IPS-20b (cell line): ENCODE measurements at regions not wholly inside any gene's neighbourhood (a gene's known extent, or its start where the extent isn't known, plus 50 kb on each side); places are given as distances from the start of the nearest gene placed in this dataset.

Source experiments
- H3K27ac ChIP-seq: one replicate; pipeline ENCODE4 v1.5.1; 2013; ENCODE audit warnings: low read length
- H3K27me3 ChIP-seq: 2 replicates; pipeline ENCODE4 v1.6.1; 2013; ENCODE audit warnings: mild to moderate bottlenecking, low read length, inconsistent platforms; ENCODE audit not compliant: insufficient read depth
- H3K36me3 ChIP-seq: 2 replicates; pipeline ENCODE4 v1.6.1; 2013; ENCODE audit warnings: low read depth, mild to moderate bottlenecking, inconsistent platforms, low read length, moderate library complexity; ENCODE audit not compliant: insufficient read depth
- H3K4me1 ChIP-seq: 2 replicates; pipeline ENCODE4 v1.6.1; 2013; ENCODE audit warnings: mild to moderate bottlenecking, control low read depth, inconsistent platforms, low read length, moderate library complexity; ENCODE audit not compliant: insufficient read depth
- H3K4me3 ChIP-seq: 2 replicates; pipeline ENCODE4 v1.5.1; 2013; ENCODE audit warnings: mild to moderate bottlenecking, low read length, inconsistent platforms
- H3K9ac ChIP-seq: 2 replicates; pipeline ENCODE4 v1.6.1; 2013; ENCODE audit warnings: low read depth, mild to moderate bottlenecking, inconsistent platforms, low read length, moderate library complexity
- H3K9me3 ChIP-seq: 2 replicates; pipeline ENCODE4 v1.6.1; 2013; ENCODE audit warnings: mild to moderate bottlenecking, low read depth, low read length, inconsistent platforms; ENCODE audit not compliant: insufficient read depth

DNA sequence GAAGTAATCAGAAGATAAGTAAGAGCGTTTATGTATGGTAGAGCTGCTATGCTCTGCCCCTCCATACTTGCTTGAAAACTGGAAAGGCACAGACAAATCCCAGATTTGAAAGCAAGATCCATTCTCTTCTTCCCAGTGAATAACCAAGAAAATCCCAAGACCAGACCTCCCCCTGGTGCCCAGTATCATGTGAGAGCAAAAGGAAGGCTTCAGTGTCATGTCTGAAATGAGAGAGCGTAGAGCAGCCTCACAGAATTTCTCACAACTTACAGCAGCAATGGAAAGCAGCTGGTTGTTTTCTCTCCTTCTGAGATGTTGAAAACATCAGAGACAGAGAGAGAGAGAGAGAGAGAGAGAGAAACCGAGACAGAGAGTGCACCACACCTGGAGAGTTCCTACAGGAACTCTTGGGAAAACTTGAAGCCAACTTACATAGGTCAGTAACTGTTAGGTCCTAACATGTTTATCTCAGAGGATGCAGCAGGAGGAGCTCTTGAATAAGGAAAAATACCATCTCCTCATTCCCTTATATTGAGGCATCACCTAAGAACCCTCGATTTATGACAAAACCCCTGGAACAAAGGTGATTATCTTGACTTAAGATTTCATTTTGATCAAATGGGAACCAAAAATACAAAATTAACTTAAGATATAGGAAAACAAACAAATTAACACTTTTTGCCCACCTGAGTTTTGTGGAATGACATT is 273.3 kb downstream of the NSUN3 start:
- Histone ChIP-seq H3K4me1 (no peaks in the 10 kb centered on the region), H3K27me3 (no peaks in the 10 kb centered on the region), H3K36me3 (no peaks in the 10 kb centered on the region), H3K4me3 (no peak overlapping the region), H3K9ac (no peak overlapping the region), H3K27ac (no peak overlapping the region), H3K9me3 (no peaks in the 10 kb centered on the region)

DNA sequence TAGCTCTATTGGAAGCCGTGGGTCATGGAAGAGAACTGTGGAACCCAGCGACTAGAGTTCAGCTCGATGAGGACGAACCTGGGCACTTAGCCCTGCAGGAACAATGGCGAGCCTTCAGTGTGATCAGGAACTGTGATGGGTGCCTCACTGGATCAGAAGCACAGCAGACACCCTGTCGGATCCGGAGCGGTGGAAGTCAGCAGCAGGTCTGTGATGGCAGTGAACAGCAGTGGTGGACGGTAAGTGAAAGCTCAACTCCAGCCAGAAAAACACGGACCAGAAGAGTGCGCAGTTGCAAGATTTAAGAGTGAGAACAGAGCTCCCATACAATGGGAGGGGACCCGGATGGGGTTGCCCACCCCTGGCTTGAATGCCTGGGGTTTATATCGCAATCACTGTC is 282.2 kb downstream of the NSUN3 start:
- H3K9ac ChIP-seq, result no peak overlapping the region
- H3K4me3 ChIP-seq, result no peak overlapping the region
- no peak overlapping the region for H3K27ac ChIP-seq

DNA sequence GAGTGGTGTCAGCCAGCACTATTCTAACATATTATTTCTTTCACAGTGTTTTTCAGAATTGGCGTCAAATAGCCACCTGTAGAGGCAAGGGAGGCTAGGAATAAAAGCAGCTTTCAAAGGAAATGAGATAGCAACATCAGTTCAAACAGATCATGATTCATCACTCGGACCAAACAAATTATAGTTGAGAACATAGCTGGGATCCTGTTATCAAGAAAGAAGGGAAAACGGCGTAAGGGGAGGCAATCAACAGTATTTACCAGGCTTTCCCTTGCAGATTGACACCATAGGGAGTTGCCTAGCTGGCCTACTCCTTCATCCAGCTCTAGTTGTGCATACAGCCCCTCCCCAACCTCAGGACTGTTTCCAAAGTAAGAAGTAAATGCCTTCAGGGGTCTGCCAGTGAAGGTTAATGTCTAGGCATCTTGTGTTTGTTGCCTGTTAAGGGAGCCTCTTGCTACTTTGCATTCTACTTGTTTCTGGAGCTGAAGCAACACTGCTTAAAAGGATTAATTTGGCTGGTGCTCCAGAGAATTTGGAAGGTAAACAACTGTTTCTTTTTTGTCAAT is 286.5 kb downstream of the NSUN3 start:
- H3K27ac ChIP-seq, result no peak overlapping the region
- H3K9me3 ChIP-seq, result no peaks in the 10 kb centered on the region
- no peaks in the 10 kb centered on the region for H3K36me3 ChIP-seq
- no peak overlapping the region for H3K9ac ChIP-seq
- H3K4me3 ChIP-seq, result no peak overlapping the region
- H3K27me3 ChIP-seq, result no peaks in the 10 kb centered on the region
- peaks cover 8% of the 10 kb centered on the region; the same call in 1 of the 2 replicates for H3K4me1 ChIP-seq

More for the DNA sequence above, 282.2 kb downstream of the NSUN3 start:
- H3K27me3 ChIP-seq, result no peaks in the 10 kb centered on the region
- H3K9me3 ChIP-seq, result no peaks in the 10 kb centered on the region
- H3K4me1 ChIP-seq, result peaks cover 8% of the 10 kb centered on the region; the same call in 1 of the 2 replicates
- H3K36me3 ChIP-seq, result no peaks in the 10 kb centered on the region

DNA sequence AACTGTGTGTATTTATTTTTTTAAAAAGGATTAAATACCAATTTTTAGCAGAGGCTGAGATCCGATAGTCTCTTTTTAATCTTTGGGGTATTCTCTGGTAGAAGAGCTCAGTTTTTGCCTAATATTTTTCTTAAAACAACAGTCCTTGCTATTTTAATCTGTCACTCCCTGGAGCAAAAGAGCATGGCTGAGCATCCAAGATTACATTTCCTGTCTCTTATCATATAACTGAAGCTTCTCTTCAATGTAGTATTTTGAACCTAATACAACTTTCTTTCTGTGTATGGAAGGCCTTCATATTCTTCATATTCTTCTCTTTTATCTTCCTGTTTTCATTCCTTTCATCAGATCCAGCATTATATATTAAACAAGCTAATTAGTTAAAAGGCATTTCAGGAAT is 293.7 kb downstream of the NSUN3 start:
- Histone ChIP-seq H3K36me3 (no peaks in the 10 kb centered on the region), H3K27me3 (no peaks in the 10 kb centered on the region), H3K4me1 (no peaks in the 10 kb centered on the region), H3K4me3 (no peak overlapping the region), H3K9me3 (no peaks in the 10 kb centered on the region), H3K27ac (no peak overlapping the region), H3K9ac (no peak overlapping the region)

DNA sequence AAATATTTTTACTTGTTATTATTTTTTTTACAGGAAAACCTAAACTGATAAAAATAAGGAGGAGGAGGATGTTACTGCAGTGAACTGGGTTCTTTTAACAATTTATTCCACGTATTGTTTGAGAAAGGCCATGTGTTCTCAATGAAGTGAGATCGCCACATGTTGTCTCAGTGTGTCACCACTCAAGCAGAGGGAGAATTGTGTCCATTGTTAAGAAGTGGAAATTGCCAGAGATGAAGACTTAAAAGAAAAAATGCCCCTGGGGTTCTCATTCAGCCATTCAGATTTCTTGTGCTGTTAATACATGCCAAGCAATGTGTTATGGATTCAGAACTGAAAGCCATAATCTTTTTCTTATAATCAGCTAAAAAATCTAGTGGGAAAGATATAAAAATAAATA is 297.1 kb downstream of the NSUN3 start:
- no peak overlapping the region for H3K4me3 ChIP-seq

DNA sequence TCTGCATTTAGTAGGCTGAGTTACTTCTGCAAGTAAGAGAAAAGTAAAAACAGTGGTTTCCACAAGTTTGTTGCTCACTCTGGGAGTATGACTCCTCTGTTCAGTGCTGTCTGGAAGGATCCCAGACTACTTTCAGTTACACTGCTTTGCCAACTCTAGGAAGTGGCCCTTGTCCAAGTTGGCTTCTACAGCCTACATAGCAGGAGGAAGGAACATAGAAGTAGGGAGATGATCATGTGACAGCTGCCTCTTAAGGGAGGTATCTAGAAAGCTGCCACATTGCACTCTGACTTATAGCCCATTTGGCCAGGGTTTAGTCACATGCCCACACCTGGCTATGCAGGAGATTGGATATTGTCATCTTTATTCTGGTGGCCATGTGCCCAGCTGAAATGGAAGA is 298.1 kb downstream of the NSUN3 start:
- H3K4me3 ChIP-seq, result no peak overlapping the region
- no peak overlapping the region for H3K9ac ChIP-seq
- H3K4me1 ChIP-seq, result no peaks in the 10 kb centered on the region
- H3K9me3 ChIP-seq, result no peaks in the 10 kb centered on the region
- no peaks in the 10 kb centered on the region for H3K27me3 ChIP-seq
- H3K36me3 ChIP-seq, result no peaks in the 10 kb centered on the region
- H3K27ac ChIP-seq, result no peak overlapping the region

More for the DNA sequence above, 297.1 kb downstream of the NSUN3 start:
- H3K4me1 ChIP-seq, result no peaks in the 10 kb centered on the region
- H3K36me3 ChIP-seq, result no peaks in the 10 kb centered on the region
- H3K27ac ChIP-seq, result no peak overlapping the region
- no peaks in the 10 kb centered on the region for H3K27me3 ChIP-seq
- no peak overlapping the region for H3K9ac ChIP-seq
- H3K9me3 ChIP-seq, result no peaks in the 10 kb centered on the region

DNA sequence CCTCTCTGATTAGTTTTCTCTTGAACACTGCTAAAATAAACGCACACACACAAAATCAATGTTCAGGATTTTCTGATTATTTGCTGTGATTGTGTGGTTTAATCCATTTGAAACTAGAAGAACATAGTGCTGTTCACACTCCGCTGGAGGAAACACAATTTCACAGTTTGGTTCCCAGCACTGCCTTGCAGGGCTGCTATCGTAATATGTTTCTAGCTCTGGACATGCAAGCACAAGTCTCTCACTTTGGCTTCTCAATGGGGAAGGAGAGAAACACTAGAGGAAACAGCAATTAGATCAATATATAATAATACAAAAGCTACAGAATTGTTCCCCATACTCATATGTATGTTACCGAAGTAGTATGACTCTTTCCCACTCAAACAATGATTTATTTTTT is 299.5 kb downstream of the NSUN3 start:
- H3K27me3 ChIP-seq, result no peaks in the 10 kb centered on the region
- H3K4me1 ChIP-seq, result no peaks in the 10 kb centered on the region
- no peak overlapping the region for H3K9ac ChIP-seq
- H3K9me3 ChIP-seq, result no peaks in the 10 kb centered on the region; the same call in 1 of the 2 replicates
- no peak overlapping the region for H3K4me3 ChIP-seq
- H3K36me3 ChIP-seq, result no peaks in the 10 kb centered on the region
- no peak overlapping the region for H3K27ac ChIP-seq

DNA sequence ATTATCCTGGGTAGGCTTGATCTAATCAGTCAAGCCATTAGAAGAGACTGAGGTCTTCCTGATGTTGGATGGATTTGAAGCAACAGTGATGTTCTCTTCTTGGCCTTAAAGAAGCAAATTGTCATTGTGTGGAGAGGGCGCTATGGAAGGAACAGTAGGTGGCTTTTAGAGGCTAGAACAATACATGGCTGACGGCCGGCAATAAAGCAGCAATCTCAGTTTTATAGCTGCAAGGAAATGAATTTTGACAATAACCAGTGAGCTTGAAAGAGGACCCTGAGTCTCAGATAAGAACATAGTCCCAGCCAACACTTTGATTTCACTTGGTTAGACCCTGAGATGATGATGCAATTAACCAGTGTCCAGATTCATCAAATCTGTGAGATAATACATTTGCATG is 302.1 kb downstream of the NSUN3 start:
- Histone ChIP-seq H3K27ac (no peak overlapping the region), H3K27me3 (no peaks in the 10 kb centered on the region), H3K4me1 (no peaks in the 10 kb centered on the region), H3K4me3 (no peak overlapping the region), H3K36me3 (no peaks in the 10 kb centered on the region), H3K9ac (no peak overlapping the region), H3K9me3 (no peaks in the 10 kb centered on the region; the same call in 1 of the 2 replicates)

DNA sequence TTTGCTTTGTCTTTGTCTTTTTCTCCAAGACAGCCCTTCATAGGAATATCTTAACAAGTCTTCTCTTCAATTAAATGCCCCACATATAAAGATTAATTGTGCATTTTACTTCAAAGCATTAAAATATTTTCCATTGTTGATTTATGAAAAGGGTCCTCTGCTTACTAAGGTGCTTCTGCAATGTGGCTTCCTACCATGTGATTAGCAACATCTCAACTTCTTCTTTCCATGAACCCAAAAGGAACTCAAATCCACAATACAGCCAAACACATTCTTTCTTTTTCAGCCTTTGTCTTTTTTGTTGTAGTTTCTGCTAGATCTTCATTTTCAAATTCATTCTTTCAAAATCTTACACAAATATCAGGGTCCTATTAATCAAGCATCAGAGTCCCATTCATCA is 309.2 kb downstream of the NSUN3 start:
- Histone ChIP-seq H3K36me3 (no peaks in the 10 kb centered on the region), H3K27me3 (no peaks in the 10 kb centered on the region)

DNA sequence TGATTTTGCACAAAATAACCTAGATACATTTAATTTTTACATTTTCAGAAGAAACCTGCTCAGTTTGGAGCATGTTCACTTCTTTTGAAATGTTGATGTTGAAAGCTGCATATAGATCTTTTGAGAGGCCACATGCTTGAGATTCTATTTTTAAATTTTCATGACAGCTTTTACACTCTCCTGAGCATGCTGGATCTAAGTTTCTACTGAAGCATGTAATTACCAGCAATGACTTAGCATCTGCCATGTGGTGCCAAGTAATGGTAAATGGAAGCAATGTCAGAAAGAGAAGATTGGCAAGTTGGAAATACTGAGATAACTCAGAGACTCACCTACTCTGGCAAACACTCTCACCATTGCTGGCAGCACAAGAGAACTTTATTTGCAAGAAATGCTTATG is 310.6 kb downstream of the NSUN3 start:
- H3K4me1 ChIP-seq, result peaks cover 15% of the 10 kb centered on the region; the same call in 1 of the 2 replicates
- H3K27me3 ChIP-seq, result no peaks in the 10 kb centered on the region
- H3K9me3 ChIP-seq, result no peaks in the 10 kb centered on the region
- no peak overlapping the region for H3K4me3 ChIP-seq
- no peaks in the 10 kb centered on the region for H3K36me3 ChIP-seq
- H3K27ac ChIP-seq, result no peak overlapping the region
- H3K9ac ChIP-seq, result no peak overlapping the region

More for the DNA sequence above, 309.2 kb downstream of the NSUN3 start:
- no peak overlapping the region for H3K9ac ChIP-seq
- no peaks in the 10 kb centered on the region for H3K9me3 ChIP-seq
- peaks cover 15% of the 10 kb centered on the region; the same call in 1 of the 2 replicates for H3K4me1 ChIP-seq
- no peak overlapping the region for H3K4me3 ChIP-seq
- no peak overlapping the region for H3K27ac ChIP-seq

DNA sequence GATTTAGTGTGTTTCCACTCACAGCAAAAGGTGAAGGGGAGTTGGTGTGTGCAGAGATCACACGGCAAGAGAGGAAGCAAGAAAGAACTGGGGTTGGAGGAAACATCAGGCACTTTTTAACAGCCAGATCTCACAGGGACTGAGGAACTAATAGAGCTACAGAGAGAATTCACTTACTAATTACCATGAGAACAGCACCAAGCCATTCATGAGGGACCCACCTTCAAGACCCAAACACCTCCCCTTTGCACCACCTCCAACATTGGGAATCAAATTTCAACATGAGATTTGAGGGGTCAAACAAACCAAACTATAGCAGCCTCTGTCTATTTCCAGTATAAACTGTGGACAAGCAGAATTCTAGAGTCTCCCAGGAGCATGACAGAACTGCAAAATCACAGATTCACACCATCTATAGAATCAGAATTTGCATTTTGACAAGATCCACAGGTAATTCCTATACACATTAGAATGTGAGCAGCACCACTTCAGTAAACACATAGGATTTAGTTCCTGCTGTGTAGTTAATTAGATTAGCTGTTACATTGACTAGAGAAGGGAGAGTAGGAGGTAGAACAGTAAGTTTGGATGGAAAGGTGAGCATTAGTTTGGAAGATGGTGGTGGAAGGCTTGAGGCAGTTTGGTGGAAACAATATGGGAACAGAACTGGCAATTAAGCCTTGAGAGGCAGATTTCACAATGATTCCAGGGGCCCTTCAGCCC is 311.7 kb downstream of the NSUN3 start:
- H3K9me3 ChIP-seq, result no peaks in the 10 kb centered on the region
- H3K36me3 ChIP-seq, result no peaks in the 10 kb centered on the region
- no peak overlapping the region for H3K27ac ChIP-seq
- H3K4me1 ChIP-seq, result peaks cover 15% of the 10 kb centered on the region; the same call in 1 of the 2 replicates
- no peaks in the 10 kb centered on the region for H3K27me3 ChIP-seq
- H3K4me3 ChIP-seq, result no peak overlapping the region
- H3K9ac ChIP-seq, result no peak overlapping the region
